ENCODE measurements at regions not wholly inside any gene's neighbourhood (a gene's known extent, or its start where the extent isn't known, plus 50 kb on each side); places are given as distances from the start of the nearest gene placed in this dataset.

- TF ChIP-seq CTCF (IDR thresholded peaks at IDR 0.05 in 4 of 5, conservative IDR thresholded peaks at IDR 0.05 in 1 of 5) (no peak), POLR2A (IDR thresholded peaks at IDR 0.05) (no peak)
Observed at GRCh38 chr4:18252052-18252451, 230.5 kb upstream of the LCORL start.

All from gastrocnemius medialis (tissue), 4 donors.